ENCODE measurements at regions not wholly inside any gene's neighbourhood (a gene's known extent, or its start where the extent isn't known, plus 50 kb on each side); places are given as distances from the start of the nearest gene placed in this dataset.

- Mint-ChIP-seq H3K4me1 (no peaks in the 10 kb centered on the region), H3K27ac (no peak overlapping the region), H3K9me3 (peaks cover 0 to 5% (median 0%) of the 10 kb centered on the region in 5 donors), H3K4me3 (no peak overlapping the region), H3K27me3 (no peaks in the 10 kb centered on the region), H3K36me3 (no peaks in the 10 kb centered on the region)
- ChIA-PET POLR2A (no interaction called here), CTCF (no interaction called here)
- Histone ChIP-seq H3K36me3 (ENCODE audit: insufficient read depth, low read length) (no peaks in the 10 kb centered on the region), H3K27me3 (ENCODE audit: insufficient read depth, low read length, poor library complexity, severe bottlenecking) (no peaks in the 10 kb centered on the region), H3K27ac (ENCODE audit: low read depth, low read length) (no peak overlapping the region), H3K9me3 (ENCODE audit: low read length) (no peaks in the 10 kb centered on the region), H3K4me3 (ENCODE audit: low read length) (no peak overlapping the region), H3K4me1 (ENCODE audit: insufficient read depth, low read length) (no peaks in the 10 kb centered on the region)
- DNase-seq: no peak
These were observed 322.7 kb upstream of the PITX2 start for GRCh38 chr4:110945600-110945999.

- Histone ChIP-seq H3K9me3 (ENCODE audit: low read length) (no peaks in the 10 kb centered on the region), H3K4me3 (ENCODE audit: low read length) (no peak overlapping the region), H3K4me1 (ENCODE audit: insufficient read depth, low read length) (no peaks in the 10 kb centered on the region), H3K27ac (ENCODE audit: low read depth, low read length) (no peak overlapping the region), H3K27me3 (ENCODE audit: insufficient read depth, low read length, poor library complexity, severe bottlenecking) (no peaks in the 10 kb centered on the region), H3K36me3 (ENCODE audit: insufficient read depth, low read length) (no peaks in the 10 kb centered on the region)
- Mint-ChIP-seq H3K4me1 (no peaks in the 10 kb centered on the region), H3K36me3 (no peaks in the 10 kb centered on the region), H3K4me3 (no peak overlapping the region), H3K27ac (no peak overlapping the region), H3K9me3 (peaks cover 0 to 3% (median 0%) of the 10 kb centered on the region in 5 donors), H3K27me3 (no peaks in the 10 kb centered on the region)
- no peak for DNase-seq
- POLR2A ChIA-PET: no interaction called here
- CTCF ChIA-PET: no interaction called here
These were observed 326.7 kb upstream of the PITX2 start for GRCh38 chr4:110949542-110949941.

GRCh38 chr4:110950731-110951130, 327.9 kb upstream of the PITX2 start:
- no peaks in the 10 kb centered on the region for H3K4me1 ChIP-seq (ENCODE audit: insufficient read depth, low read length)
- ChIA-PET POLR2A (no interaction called here), CTCF (no interaction called here)
- no peaks in the 10 kb centered on the region for H3K36me3 ChIP-seq (ENCODE audit: insufficient read depth, low read length)
- H3K27ac ChIP-seq (ENCODE audit: low read depth, low read length): no peak overlapping the region
- Mint-ChIP-seq H3K4me1 (no peaks in the 10 kb centered on the region), H3K4me3 (no peak overlapping the region), H3K36me3 (no peaks in the 10 kb centered on the region), H3K27me3 (no peaks in the 10 kb centered on the region), H3K9me3 (peaks cover 0 to 3% (median 0%) of the 10 kb centered on the region in 5 donors), H3K27ac (no peak overlapping the region)
- H3K27me3 ChIP-seq (ENCODE audit: insufficient read depth, low read length, poor library complexity, severe bottlenecking): no peaks in the 10 kb centered on the region
- H3K9me3 ChIP-seq (ENCODE audit: low read length): no peaks in the 10 kb centered on the region
- no peak for DNase-seq
- no peak overlapping the region for H3K4me3 ChIP-seq (ENCODE audit: low read length)

- H3K36me3 Mint-ChIP-seq: no peaks in the 10 kb centered on the region
These were observed 330.3 kb upstream of the PITX2 start for GRCh38 chr4:110953191-110953590.

GRCh38 chr4:110953898-110954297, 331.0 kb upstream of the PITX2 start:
- no peaks in the 10 kb centered on the region for H3K27me3 ChIP-seq (ENCODE audit: insufficient read depth, low read length, poor library complexity, severe bottlenecking)
- H3K27ac Mint-ChIP-seq: no peak overlapping the region
- no peaks in the 10 kb centered on the region for H3K4me1 Mint-ChIP-seq
- peaks cover 0 to 8% (median 0%) of the 10 kb centered on the region in 5 donors for H3K9me3 Mint-ChIP-seq
- H3K4me3 Mint-ChIP-seq: no peak overlapping the region
- ChIA-PET POLR2A (no interaction called here), CTCF (no interaction called here)
- no peak for DNase-seq
- no peaks in the 10 kb centered on the region for H3K36me3 ChIP-seq (ENCODE audit: insufficient read depth, low read length)
- H3K4me3 ChIP-seq (ENCODE audit: low read length): no peak overlapping the region
- H3K4me1 ChIP-seq (ENCODE audit: insufficient read depth, low read length): no peaks in the 10 kb centered on the region
- no peak overlapping the region for H3K27ac ChIP-seq (ENCODE audit: low read depth, low read length)
- H3K27me3 Mint-ChIP-seq: no peaks in the 10 kb centered on the region
- H3K36me3 Mint-ChIP-seq: no peaks in the 10 kb centered on the region
- H3K9me3 ChIP-seq (ENCODE audit: low read length): no peaks in the 10 kb centered on the region

More at GRCh38 chr4:110953191-110953590, 330.3 kb upstream of the PITX2 start:
- no peak overlapping the region for H3K4me3 Mint-ChIP-seq
- H3K27ac ChIP-seq (ENCODE audit: low read depth, low read length): no peak overlapping the region
- no peak overlapping the region for H3K4me3 ChIP-seq (ENCODE audit: low read length)
- H3K27me3 ChIP-seq (ENCODE audit: insufficient read depth, low read length, poor library complexity, severe bottlenecking): no peaks in the 10 kb centered on the region
- POLR2A ChIA-PET: no interaction called here
- no peaks in the 10 kb centered on the region for H3K36me3 ChIP-seq (ENCODE audit: insufficient read depth, low read length)
- H3K9me3 Mint-ChIP-seq: peaks cover 0 to 8% (median 0%) of the 10 kb centered on the region in 5 donors
- H3K4me1 ChIP-seq (ENCODE audit: insufficient read depth, low read length): no peaks in the 10 kb centered on the region
- H3K4me1 Mint-ChIP-seq: no peaks in the 10 kb centered on the region
- H3K9me3 ChIP-seq (ENCODE audit: low read length): no peaks in the 10 kb centered on the region
- CTCF ChIA-PET: no interaction called here
- H3K27me3 Mint-ChIP-seq: no peaks in the 10 kb centered on the region
- no peak overlapping the region for H3K27ac Mint-ChIP-seq
- no peak for DNase-seq

GRCh38 chr4:110955748-110956147, 332.9 kb upstream of the PITX2 start:
- H3K27me3 Mint-ChIP-seq: no peaks in the 10 kb centered on the region
- ChIA-PET POLR2A (no interaction called here), CTCF (no interaction called here)
- no peaks in the 10 kb centered on the region for H3K36me3 Mint-ChIP-seq
- H3K9me3 Mint-ChIP-seq: peaks cover 0 to 8% (median 0%) of the 10 kb centered on the region in 5 donors
- no peaks in the 10 kb centered on the region for H3K4me1 Mint-ChIP-seq
- Histone ChIP-seq H3K27ac (ENCODE audit: low read depth, low read length) (no peak overlapping the region), H3K4me3 (ENCODE audit: low read length) (no peak overlapping the region), H3K4me1 (ENCODE audit: insufficient read depth, low read length) (no peaks in the 10 kb centered on the region), H3K27me3 (ENCODE audit: insufficient read depth, low read length, poor library complexity, severe bottlenecking) (no peaks in the 10 kb centered on the region), H3K36me3 (ENCODE audit: insufficient read depth, low read length) (no peaks in the 10 kb centered on the region), H3K9me3 (ENCODE audit: low read length) (no peaks in the 10 kb centered on the region)
- no peak overlapping the region for H3K27ac Mint-ChIP-seq
- DNase-seq: no peak
- H3K4me3 Mint-ChIP-seq: no peak overlapping the region

GRCh38 chr4:110959041-110959643, 336.3 kb upstream of the PITX2 start:
- POLR2A ChIA-PET: no interaction called here
- Mint-ChIP-seq H3K4me1 (no peaks in the 10 kb centered on the region), H3K9me3 (peaks cover 0 to 5% (median 0%) of the 10 kb centered on the region in 5 donors), H3K36me3 (no peaks in the 10 kb centered on the region), H3K27ac (no peak overlapping the region), H3K27me3 (no peaks in the 10 kb centered on the region), H3K4me3 (no peak overlapping the region)
- Histone ChIP-seq H3K4me1 (ENCODE audit: insufficient read depth, low read length) (no peaks in the 10 kb centered on the region), H3K36me3 (ENCODE audit: insufficient read depth, low read length) (no peaks in the 10 kb centered on the region), H3K9me3 (ENCODE audit: low read length) (no peaks in the 10 kb centered on the region), H3K27me3 (ENCODE audit: insufficient read depth, low read length, poor library complexity, severe bottlenecking) (no peaks in the 10 kb centered on the region), H3K27ac (ENCODE audit: low read depth, low read length) (no peak overlapping the region), H3K4me3 (ENCODE audit: low read length) (no peak overlapping the region)
- CTCF ChIA-PET: no interaction called here
- no peak for DNase-seq

GRCh38 chr4:110961066-110961465, 338.2 kb upstream of the PITX2 start:
- Histone ChIP-seq H3K27ac (ENCODE audit: low read depth, low read length) (no peak overlapping the region), H3K9me3 (ENCODE audit: low read length) (no peaks in the 10 kb centered on the region), H3K4me1 (ENCODE audit: insufficient read depth, low read length) (no peaks in the 10 kb centered on the region), H3K36me3 (ENCODE audit: insufficient read depth, low read length) (no peaks in the 10 kb centered on the region), H3K27me3 (ENCODE audit: insufficient read depth, low read length, poor library complexity, severe bottlenecking) (no peaks in the 10 kb centered on the region), H3K4me3 (ENCODE audit: low read length) (no peak overlapping the region)
- DNase-seq: no peak
- no peaks in the 10 kb centered on the region for H3K27me3 Mint-ChIP-seq
- H3K36me3 Mint-ChIP-seq: no peaks in the 10 kb centered on the region
- H3K4me1 Mint-ChIP-seq: no peaks in the 10 kb centered on the region
- ChIA-PET POLR2A (no interaction called here), CTCF (no interaction called here)
- no peak overlapping the region for H3K27ac Mint-ChIP-seq
- H3K4me3 Mint-ChIP-seq: no peak overlapping the region
- peaks cover 0 to 9% (median 0%) of the 10 kb centered on the region in 5 donors for H3K9me3 Mint-ChIP-seq

GRCh38 chr4:110962616-110963015, 339.7 kb upstream of the PITX2 start:
- Mint-ChIP-seq H3K4me3 (no peak overlapping the region), H3K27ac (no peak overlapping the region), H3K4me1 (no peaks in the 10 kb centered on the region), H3K9me3 (peaks cover 0 to 7% (median 0%) of the 10 kb centered on the region in 5 donors), H3K36me3 (no peaks in the 10 kb centered on the region), H3K27me3 (no peaks in the 10 kb centered on the region)
- Histone ChIP-seq H3K27me3 (ENCODE audit: insufficient read depth, low read length, poor library complexity, severe bottlenecking) (no peaks in the 10 kb centered on the region), H3K9me3 (ENCODE audit: low read length) (no peaks in the 10 kb centered on the region), H3K4me1 (ENCODE audit: insufficient read depth, low read length) (no peaks in the 10 kb centered on the region), H3K27ac (ENCODE audit: low read depth, low read length) (no peak overlapping the region), H3K4me3 (ENCODE audit: low read length) (no peak overlapping the region), H3K36me3 (ENCODE audit: insufficient read depth, low read length) (no peaks in the 10 kb centered on the region)
- ChIA-PET POLR2A (no interaction called here), CTCF (no interaction called here)
- DNase-seq: no peak
